RWPE1 (cell line): ENCODE measurements at regions not wholly inside any gene's neighbourhood (a gene's known extent, or its start where the extent isn't known, plus 50 kb on each side); places are given as distances from the start of the nearest gene placed in this dataset.

ENCODE experiments used
- CTCF ChIA-PET: fragments of 350-600 bp; sonication (Branson Sonifier 250); formaldehyde crosslinking; extraction: SDS; loops from one replicate; lab custom pipeline; 2021; lab: Yijun Ruan, JAX
- POLR2A ChIA-PET: fragments of 400-600 bp; formaldehyde crosslinking; extraction: SDS; loops from one replicate; lab custom pipeline; 2020; ENCODE audit warnings: antibody characterized with exemption; ENCODE audit not compliant: low non-redundant PET; lab: Yijun Ruan, JAX
- DNase-seq: peaks from one replicate; pipeline ENCODE4 v3.0.0; 2012; ENCODE audit warnings: low spot score
- H3K27ac ChIP-seq: fragments of 450-650 bp; 2 replicates; pipeline ENCODE4 v1.5.1; 2017
- CTCF ChIP-seq: fragments of 450-650 bp; conservative IDR thresholded peaks from 2 replicates; pipeline ENCODE4 v1.5.1; 2017; ENCODE audit warnings: low read depth, mild to moderate bottlenecking

DNA sequence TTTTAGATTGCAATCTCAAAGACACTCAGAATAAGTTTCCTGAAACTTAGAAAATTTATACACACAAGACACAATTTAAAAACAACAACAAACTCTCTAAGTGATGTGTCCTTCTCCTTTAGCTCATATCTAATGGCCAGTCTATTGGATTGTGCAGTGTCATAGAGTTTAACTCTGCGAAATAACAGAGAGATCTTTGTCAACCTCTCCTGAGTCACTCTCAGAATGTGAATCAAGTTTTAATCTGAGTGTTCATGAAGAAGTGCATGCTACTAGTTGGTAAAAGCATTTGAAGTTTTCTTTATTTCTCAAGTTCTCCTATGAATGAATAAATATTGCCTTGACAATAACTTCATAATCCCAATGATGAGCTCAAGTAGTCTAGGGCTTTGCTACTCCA lies 284.5 kb upstream of the DNAJC19 start:
- no peak for TF ChIP-seq CTCF
- no peak for DNase-seq
- CTCF ChIA-PET = no interaction called here
- POLR2A ChIA-PET = no interaction called here
- H3K27ac ChIP-seq = no peak overlapping the region

GRCh38 chr3:181267312-181267711 lies 277.8 kb upstream of the DNAJC19 start:
- no peak overlapping the region for H3K27ac ChIP-seq
- ChIA-PET CTCF (no interaction called here), POLR2A (no interaction called here)
- no peak for TF ChIP-seq CTCF
- DNase-seq = no peak

- TF ChIP-seq CTCF = no peak
- no peak overlapping the region for H3K27ac ChIP-seq
- ChIA-PET POLR2A (no interaction called here), CTCF (interaction anchor here (0.5 to 1.0 kb wide), 2 partner anchors 61 to 237 kb away, joined by 3 read pairs; no protein-coding TSS in a partner anchor)
- DNase-seq = no peak
Measured at GRCh38 chr3:181265750-181266333, 276.3 kb upstream of the DNAJC19 start.

GRCh38 chr3:181264486-181264885 lies 274.9 kb upstream of the DNAJC19 start:
- POLR2A ChIA-PET = no interaction called here

DNA sequence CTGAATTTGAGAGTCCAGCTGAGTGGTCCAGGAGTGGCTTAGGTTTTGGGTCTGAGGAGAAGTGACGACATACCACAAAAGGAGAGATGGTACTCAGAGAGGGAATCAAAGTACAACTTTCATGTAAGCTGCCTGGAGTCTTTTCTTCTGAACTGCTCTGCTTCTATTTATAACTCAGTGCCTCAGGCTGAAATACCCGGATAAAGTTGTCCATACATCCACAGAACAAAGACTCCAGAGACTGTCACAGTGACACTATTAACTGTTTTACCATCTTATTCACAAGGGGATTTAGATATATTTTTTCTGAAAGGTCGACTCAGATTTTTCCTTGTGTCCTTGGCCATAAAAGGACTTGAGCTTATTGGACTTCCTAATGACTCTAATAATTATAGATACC lies 264.3 kb upstream of the DNAJC19 start:
- ChIA-PET POLR2A (no interaction called here), CTCF (interaction anchor here (1.4 kb wide), 1 partner anchor 25 kb away, joined by 3 read pairs; no protein-coding TSS in a partner anchor)
- H3K27ac ChIP-seq = no peak overlapping the region
- no peak for DNase-seq
- no peak for TF ChIP-seq CTCF

More at GRCh38 chr3:181264486-181264885, 274.9 kb upstream of the DNAJC19 start:
- CTCF ChIA-PET = no interaction called here
- no peak for TF ChIP-seq CTCF
- no peak overlapping the region for H3K27ac ChIP-seq
- no peak for DNase-seq

DNA sequence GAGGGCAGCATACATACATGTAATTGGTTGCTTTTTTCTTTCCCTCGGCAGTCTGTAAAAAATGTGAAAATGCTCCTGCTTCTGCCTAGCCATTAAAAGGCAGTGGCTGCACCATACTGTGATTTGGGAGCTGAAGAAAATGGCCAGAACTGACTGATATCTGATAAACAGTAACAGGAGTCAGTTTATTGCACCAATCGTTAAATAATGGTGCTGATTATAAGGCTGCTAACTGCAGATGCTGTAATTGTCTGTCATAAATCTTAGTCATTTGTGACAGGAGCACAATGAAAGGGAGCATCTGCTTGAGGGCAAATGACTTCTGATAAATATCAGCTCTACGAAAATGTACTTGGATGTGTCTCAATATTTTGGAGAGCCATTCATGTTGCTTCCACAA lies 263.1 kb upstream of the DNAJC19 start:
- DNase-seq = no peak
- TF ChIP-seq CTCF = no peak
- ChIA-PET POLR2A (no interaction called here), CTCF (interaction anchor here (0.6 to 0.7 kb wide), 2 partner anchors 27 to 489 kb away, joined by 3 to 6 read pairs; no protein-coding TSS in a partner anchor)
- H3K27ac ChIP-seq = no peak overlapping the region
